HG02678 (cell line): ENCODE measurements at regions not wholly inside any gene's neighbourhood (a gene's known extent, or its start where the extent isn't known, plus 50 kb on each side); places are given as distances from the start of the nearest gene placed in this dataset.

Experiments
- ATAC-seq: cut with Tn5 transposase; IDR thresholded peaks from one replicate; pipeline ENCODE4 v1.9.1; 2021; ENCODE audit warnings: mild to moderate bottlenecking, moderate library complexity; ENCODE audit not compliant: unreplicated experiment

- no peak for ATAC-seq
Measured at GRCh38 chr9:89805571-89806292, 200.9 kb downstream of the GADD45G start.

DNA sequence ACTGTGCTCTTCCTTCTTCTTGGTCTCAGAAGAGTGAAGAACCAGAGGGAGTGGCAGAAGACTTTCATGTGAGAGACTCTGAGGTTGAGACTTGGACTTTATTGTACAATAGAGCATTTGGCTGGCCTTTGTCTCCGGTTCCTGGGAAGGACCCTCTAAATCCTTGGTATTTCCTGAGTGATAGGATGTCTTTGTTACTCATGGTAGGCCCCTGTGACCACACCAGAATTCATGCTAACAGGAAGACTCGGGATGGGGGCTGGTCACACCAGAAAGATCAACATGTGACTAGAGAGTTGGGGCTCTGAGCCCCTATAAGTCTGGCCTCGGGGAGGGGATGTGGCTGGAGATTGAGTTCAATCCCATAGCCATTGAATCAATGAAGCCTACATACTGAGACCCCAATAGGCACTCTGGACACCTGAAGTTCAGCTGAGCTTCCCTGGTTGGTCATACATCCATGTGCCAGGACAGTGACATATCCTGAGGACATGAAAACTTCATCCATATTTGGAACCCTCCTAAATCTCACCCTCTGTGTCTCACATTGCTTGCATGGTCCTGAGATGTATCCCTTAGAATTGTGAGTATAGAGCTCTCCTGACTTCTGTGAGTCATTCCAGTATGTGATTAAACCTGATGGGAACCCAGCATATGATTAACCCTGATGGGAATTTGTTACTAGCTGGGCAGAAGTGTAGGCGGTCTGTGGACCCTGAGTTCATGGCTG, 201.7 kb downstream of the GADD45G start:
- ATAC-seq, result no peak

GRCh38 chr9:89807101-89807395, 202.2 kb downstream of the GADD45G start:
- no peak for ATAC-seq

DNA sequence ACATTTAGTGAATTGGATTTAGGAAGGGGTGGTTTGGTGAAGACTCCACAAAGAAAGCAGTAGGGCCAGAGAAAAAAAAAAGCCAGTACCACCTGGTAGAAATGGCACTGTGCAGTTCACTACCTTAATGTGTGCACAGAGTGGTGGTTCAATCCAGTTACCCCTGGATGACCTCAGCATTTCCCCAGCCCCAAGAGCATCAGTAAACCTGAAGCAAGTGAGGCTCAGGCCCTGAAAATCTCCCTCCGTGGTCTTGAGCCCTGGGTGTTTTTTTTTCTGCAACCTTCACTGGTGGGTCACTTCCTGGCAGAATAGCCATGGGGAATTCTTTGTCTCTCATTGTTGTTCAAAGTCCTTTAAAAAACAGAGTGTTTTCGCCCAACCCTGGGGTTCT, 202.9 kb downstream of the GADD45G start:
- ATAC-seq, result no peak

DNA sequence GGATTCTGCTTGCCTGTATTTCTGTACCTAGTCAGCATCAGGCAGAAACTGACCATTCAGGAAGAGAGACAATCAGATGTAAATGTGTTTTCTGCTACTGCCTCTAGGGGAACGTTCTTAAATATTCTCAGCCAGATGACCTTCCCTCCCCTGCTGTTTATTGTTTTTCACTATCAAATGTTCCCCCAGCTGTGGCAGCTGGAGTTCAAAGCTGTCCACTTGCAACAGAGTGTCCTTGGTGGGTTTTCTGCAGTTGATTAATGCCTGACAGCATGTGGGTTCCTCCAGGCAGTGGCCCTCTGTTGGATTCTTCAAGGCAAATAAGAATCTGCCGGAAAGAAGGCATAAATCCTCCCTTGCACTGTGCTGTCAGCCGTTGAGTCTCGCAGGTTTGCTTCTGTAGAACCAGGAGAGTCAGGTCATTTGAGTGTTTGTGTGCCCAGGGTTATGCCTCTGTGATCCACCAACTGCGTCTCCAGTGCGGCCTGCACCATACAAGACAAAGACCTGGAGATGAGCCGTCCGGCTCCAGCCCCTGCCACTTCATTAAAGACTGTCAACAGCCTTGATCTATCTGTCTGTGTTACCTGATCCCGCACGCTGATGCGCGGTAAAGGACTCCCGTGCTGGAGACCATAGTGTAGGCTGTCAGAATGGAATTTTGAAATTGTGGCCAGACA, 203.4 kb downstream of the GADD45G start:
- no peak for ATAC-seq

GRCh38 chr9:89808756-89809181, 204.0 kb downstream of the GADD45G start:
- ATAC-seq, result no peak

DNA sequence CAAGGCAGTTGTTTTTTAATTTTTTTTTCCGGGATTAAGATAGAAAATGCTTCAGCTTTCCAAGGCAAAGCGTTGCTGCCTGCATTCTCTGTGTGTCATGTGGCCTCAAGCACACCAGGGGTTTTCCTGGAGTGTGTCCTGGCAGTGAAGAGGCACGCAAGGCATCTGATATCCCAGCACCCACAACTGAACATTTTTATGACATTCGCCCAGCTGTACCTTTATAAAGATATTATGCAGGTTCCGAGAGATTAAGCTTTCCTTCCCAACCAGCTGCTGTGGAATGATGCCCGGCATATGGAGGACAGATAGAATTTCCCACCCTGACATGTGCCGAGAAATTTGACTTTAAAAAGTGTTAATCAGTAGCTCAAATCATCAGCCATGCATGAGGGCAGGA, 205.6 kb downstream of the GADD45G start:
- no peak for ATAC-seq

DNA sequence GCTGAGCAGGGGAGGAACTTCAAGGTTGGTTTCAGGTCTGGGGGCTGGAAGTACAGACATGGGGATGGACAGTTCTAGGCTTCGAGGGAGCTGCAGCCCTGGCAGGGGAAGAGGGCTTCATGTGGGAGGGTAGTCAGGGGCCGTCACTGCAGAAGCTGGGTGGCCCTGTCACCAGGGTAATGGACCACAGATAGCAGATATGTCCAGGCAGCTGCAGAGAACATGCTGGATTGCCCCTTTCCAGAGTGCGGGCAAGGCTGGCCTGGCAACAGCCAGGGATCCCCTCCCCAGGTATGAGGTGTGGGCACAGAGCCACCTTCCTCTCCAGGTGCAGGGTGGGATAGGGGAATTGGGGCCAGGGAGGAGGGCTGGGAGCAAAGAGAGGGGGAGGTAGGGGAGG, 206.5 kb downstream of the GADD45G start:
- no peak for ATAC-seq

- ATAC-seq, result no peak
Measured at GRCh38 chr9:89811886-89812450, 207.2 kb downstream of the GADD45G start.

DNA sequence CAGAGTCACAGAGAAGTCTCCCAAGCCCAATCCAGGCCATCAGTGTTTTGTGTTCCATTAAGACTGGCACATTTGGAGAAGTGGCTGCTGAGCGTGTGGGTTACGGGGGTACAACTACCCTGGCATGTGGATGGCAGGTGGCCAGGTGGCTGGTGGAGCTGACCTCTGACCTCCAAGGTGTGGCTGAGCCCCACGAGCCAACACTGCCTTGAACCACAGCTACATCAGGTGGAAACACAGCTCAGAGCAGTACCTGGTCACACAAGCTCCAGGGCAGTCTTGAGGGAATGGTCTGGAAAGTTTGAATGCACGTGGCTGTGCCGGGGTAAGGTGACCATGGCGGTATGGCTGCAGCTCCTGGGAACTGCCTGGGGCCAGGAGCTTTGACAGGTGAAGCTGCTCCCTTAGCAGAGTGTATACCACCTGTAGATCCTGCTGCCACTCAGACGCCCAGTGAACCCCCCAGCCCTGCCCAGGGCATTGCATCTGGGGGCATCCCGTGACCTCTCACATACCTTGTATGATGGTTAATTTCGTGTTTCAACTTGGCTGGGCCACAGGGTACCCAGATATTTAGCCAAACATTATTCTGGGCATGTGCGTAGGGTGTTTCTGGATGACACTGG, 207.9 kb downstream of the GADD45G start:
- ATAC-seq, result no peak

DNA sequence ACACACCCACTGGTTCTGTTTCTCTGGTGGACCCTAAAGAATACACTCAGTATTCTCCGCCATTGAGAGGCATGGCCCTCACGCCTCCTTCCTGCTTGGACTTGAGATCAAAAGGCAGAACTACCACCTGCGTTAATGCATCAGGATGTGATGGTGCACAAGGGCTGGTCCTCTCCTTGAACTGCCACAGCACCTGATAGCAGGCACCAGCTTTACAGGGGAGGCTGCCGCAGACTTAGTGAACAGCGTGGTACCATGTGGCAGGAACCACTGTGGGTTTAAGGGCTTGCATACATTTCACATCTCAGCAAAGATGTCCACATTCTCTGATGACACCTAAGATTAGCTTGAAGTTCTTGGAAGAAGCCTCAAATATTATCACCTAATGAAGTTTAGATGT, 208.7 kb downstream of the GADD45G start:
- ATAC-seq, result no peak

GRCh38 chr9:89814340-89815040, 209.7 kb downstream of the GADD45G start:
- no peak for ATAC-seq

DNA sequence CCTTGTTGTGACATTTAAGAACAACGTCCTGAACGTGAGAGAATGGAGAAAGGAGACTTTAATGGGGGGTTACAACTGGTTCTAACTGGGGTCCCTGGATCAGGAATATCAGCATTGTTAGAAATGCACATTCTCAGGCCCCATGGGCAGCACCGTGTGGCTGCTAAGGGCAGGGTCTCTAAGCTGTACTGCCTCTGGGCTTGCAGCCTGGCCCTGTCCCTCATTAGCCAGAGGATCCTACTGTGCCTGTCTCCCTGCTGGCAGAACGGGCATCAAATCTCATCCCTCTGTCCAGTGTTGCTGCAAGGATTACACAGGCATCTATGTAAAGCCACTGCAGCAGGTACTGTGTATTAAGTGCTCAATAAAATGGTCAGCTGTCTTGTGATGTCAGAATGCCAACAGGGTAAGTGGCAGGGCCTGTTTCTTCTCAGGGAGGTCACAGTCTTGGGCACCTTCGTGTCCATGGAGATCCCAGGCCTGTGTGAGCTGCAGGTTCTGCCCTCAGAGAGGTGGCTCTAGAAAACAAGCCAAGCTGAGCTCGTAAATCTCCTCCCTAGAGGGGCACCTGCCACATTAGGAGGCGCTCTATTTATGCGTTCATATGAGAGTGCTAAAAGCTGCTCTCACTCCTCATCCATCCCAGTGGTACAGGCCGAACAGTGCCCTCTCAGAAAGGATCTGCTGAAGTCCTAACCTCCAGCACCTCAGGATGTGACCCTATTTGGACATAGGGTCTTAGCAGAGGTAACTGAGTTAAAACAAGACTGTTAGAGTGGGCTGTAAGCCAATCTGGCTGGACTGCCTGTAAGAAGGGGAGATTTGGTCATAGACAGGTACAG, 210.5 kb downstream of the GADD45G start:
- ATAC-seq, result peak; percentile 44

DNA sequence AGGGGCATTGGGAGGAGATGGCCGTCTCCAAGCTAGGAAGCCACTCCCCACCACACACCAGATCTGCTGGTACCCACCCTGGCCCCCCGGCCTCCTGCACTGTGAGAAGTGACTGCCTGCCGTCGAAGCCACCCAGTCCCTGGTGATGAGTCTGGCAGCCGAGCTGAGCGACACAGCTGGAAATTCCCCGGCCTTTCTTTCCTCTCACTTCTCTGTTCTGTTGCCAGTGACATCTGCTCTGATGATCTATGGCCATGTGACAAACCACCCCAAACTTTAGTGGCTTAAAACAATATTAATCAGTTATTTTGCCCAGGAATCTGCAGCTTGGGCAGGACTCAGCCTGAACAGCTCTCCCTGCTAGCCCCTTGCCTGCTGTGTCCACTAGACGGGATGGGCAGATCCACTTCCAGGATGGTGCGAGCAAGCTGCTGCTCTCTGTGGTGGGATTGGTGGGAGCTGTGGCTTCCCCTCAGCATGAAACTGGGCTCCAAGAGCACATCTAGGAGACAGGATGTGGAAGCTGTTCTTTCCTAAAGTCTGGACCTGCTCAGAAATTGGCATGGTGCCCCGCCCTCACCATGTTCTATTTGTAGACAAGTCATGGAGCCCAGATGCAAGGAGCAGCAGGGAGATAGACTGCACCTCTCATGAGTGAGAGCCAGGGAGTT, 211.2 kb downstream of the GADD45G start:
- ATAC-seq, result peak; percentile 94

- no peak for ATAC-seq
Measured at GRCh38 chr9:89817151-89817950, 212.5 kb downstream of the GADD45G start.

DNA sequence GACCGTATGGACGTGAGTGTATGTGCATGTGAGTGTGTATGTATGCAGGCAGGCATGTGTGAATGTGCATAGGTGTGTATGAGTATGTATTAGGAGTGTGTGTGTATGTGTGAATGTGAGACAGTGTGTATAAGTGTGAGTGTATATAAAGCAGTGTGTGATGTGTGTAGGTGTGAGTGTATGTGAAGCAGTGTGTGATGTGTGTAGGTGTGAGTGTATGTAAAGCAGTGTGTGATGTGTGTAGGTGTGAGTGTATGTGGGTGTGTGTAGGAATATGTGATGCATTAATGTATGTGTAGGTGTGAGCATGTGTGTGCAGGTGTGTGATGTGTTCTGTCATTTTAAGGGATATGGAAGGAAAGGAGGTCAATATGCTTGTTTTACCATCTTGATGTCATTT, 215.5 kb downstream of the GADD45G start:
- ATAC-seq, result no peak

GRCh38 chr9:89821081-89821480, 216.3 kb downstream of the GADD45G start:
- ATAC-seq, result no peak

DNA sequence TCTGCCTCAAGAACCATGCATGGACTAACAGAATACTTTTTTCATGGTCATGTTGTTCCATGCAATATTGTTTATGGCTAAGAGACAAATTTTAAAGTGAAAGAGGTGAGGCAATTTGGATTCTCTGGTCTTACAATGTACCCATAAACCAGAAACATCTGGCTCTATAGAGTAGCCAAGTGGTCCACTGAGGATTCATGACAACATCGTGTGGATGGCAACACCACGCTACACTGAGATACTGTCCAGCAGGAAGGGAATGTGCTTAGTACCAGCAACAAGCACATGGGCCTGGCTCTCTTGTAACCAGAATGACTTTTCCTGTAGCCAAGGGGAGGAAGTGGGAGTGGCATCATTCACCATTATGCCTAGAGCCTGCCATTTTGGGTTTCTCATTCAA, 218.2 kb downstream of the GADD45G start:
- no peak for ATAC-seq

GRCh38 chr9:89825669-89826068, 220.9 kb downstream of the GADD45G start:
- ATAC-seq, result no peak
